Astrocyte (in vitro differentiated cells and primary cell): ENCODE measurements at regions not wholly inside any gene's neighbourhood (a gene's known extent, or its start where the extent isn't known, plus 50 kb on each side); places are given as distances from the start of the nearest gene placed in this dataset.

ENCODE experiments used
- DNase-seq: peaks from one replicate; pipeline ENCODE4 v3.0.0-alpha.2; 2010; ENCODE audit warnings: low read depth
- FAIRE-seq: peaks from 2 replicates; lab custom pipeline; 2011; peaks lifted over from hg19 to GRCh38; lab: Jason Lieb, UNC
- H2AFZ ChIP-seq: 2 replicates; pipeline ENCODE4 v1.6.0; 2012; ENCODE audit warnings: low read depth, low read length, inconsistent platforms
- H3K27ac ChIP-seq: 2 replicates; pipeline ENCODE4 v1.5.1; 2011; ENCODE audit warnings: low read depth, low read length, inconsistent platforms
- H3K27me3 ChIP-seq: 2 replicates; pipeline ENCODE4 v1.6.0; 2011; ENCODE audit warnings: low read length, inconsistent platforms; ENCODE audit not compliant: insufficient read depth
- H3K36me3 ChIP-seq: 2 replicates; pipeline ENCODE4 v1.5.1; 2011; ENCODE audit warnings: low read length, inconsistent platforms; ENCODE audit not compliant: insufficient read depth
- H3K4me1 ChIP-seq: 2 replicates; pipeline ENCODE4 v1.5.1; 2011; ENCODE audit warnings: low read length, inconsistent platforms; ENCODE audit not compliant: insufficient read depth
- H3K4me2 ChIP-seq: 2 replicates; pipeline ENCODE4 v1.6.0; 2012; ENCODE audit warnings: low read length, inconsistent platforms
- H3K4me3 ChIP-seq: 2 replicates; pipeline ENCODE4 v1.5.1; 2011; ENCODE audit warnings: low read depth, mild to moderate bottlenecking, low read length, inconsistent platforms; ENCODE audit not compliant: insufficient read depth
- H3K79me2 ChIP-seq: 2 replicates; pipeline ENCODE4 v1.6.0; 2012; ENCODE audit warnings: mild to moderate bottlenecking, low read length, inconsistent platforms; ENCODE audit not compliant: insufficient read depth
- H3K9ac ChIP-seq: 2 replicates; pipeline ENCODE4 v1.6.0; 2012; ENCODE audit warnings: mild to moderate bottlenecking, low read length, inconsistent platforms
- H3K9me3 ChIP-seq: 2 replicates; pipeline ENCODE4 v1.5.1; 2012; ENCODE audit warnings: low read depth, mild to moderate bottlenecking, low read length, inconsistent platforms; ENCODE audit not compliant: insufficient read depth
- H4K20me1 ChIP-seq: 2 replicates; pipeline ENCODE4 v1.6.0; 2012; ENCODE audit warnings: low read length, inconsistent platforms; ENCODE audit not compliant: insufficient read depth
- H3K27ac Mint-ChIP-seq: one replicate; pipeline ENCODE4 v1.8.0; 2021; ENCODE audit warnings: mild to moderate bottlenecking, mixed read lengths; ENCODE audit not compliant: unreplicated experiment
- H3K27me3 Mint-ChIP-seq: one replicate; pipeline ENCODE4 v1.8.0; 2021; ENCODE audit warnings: low read depth, mixed read lengths; ENCODE audit not compliant: unreplicated experiment
- H3K36me3 Mint-ChIP-seq: one replicate; pipeline ENCODE4 v1.8.0; 2021; ENCODE audit warnings: low read depth, mixed read lengths; ENCODE audit not compliant: unreplicated experiment
- H3K4me1 Mint-ChIP-seq: one replicate; pipeline ENCODE4 v1.8.0; 2021; ENCODE audit warnings: low read depth, mixed read lengths; ENCODE audit not compliant: unreplicated experiment
- H3K4me3 Mint-ChIP-seq: one replicate; pipeline ENCODE4 v1.8.0; 2021; ENCODE audit warnings: mild to moderate bottlenecking, moderate library complexity, mixed read lengths; ENCODE audit not compliant: unreplicated experiment
- H3K9me3 Mint-ChIP-seq: one replicate; pipeline ENCODE4 v1.8.0; 2021; ENCODE audit warnings: mild to moderate bottlenecking, mixed read lengths; ENCODE audit not compliant: unreplicated experiment
- CTCF ChIP-seq: IDR thresholded peaks from 2 replicates; pipeline ENCODE4 v1.5.1; 2011; ENCODE audit warnings: low read depth, mild to moderate bottlenecking, inconsistent platforms, low read length, moderate library complexity; ENCODE audit not compliant: insufficient read depth
- EZH2 ChIP-seq: IDR thresholded peaks from 2 replicates; pipeline ENCODE4 v1.6.1; 2012; ENCODE audit warnings: mild to moderate bottlenecking, low read length, inconsistent platforms; ENCODE audit not compliant: insufficient read depth

GRCh38 chr4:57655342-57655741 lies 545.2 kb upstream of the IGFBP7 start:
- Histone ChIP-seq H3K27ac (no peak overlapping the region), H3K4me3 (no peak overlapping the region), H3K4me2 (no peak overlapping the region), H3K27me3 (no peaks in the 10 kb centered on the region), H3K79me2 (no peaks in the 10 kb centered on the region), H2AFZ (no peak overlapping the region), H3K4me1 (no peaks in the 10 kb centered on the region), H3K9ac (no peak overlapping the region), H4K20me1 (no peaks in the 10 kb centered on the region), H3K36me3 (no peaks in the 10 kb centered on the region), H3K9me3 (peaks cover 3% of the 10 kb centered on the region)
- DNase-seq (no peak), FAIRE-seq (no peak)
- Mint-ChIP-seq H3K27me3 (no peaks in the 10 kb centered on the region), H3K9me3 (no peaks in the 10 kb centered on the region), H3K36me3 (no peaks in the 10 kb centered on the region), H3K4me3 (no peak overlapping the region), H3K27ac (no peak overlapping the region), H3K4me1 (no peaks in the 10 kb centered on the region)
- TF ChIP-seq CTCF (no peak), EZH2 (no peak)

DNA sequence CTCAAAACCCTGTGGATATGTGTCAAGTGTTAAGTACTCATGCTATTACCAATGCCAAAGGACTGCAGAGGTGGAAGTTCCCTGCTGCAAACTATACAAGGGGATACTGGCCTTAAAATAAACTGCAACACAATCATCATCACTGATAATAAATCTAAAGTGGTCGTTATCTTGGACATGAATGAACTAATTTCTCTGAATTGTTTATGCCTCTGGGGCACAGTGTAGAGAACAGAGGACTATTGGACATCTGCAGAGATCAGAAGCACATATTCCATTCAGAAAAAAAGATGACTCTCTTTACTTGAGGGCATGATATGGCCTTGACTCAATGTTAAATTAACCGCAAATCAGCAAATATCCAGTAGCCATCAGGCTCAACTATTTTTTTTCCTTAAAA lies 542.6 kb upstream of the IGFBP7 start:
- H2AFZ ChIP-seq, result no peak overlapping the region
- H3K27me3 ChIP-seq, result no peaks in the 10 kb centered on the region
- H3K9ac ChIP-seq, result no peak overlapping the region
- no peaks in the 10 kb centered on the region for H3K79me2 ChIP-seq
- no peak overlapping the region for H3K4me3 ChIP-seq
- Mint-ChIP-seq H3K4me3 (no peak overlapping the region), H3K27me3 (no peaks in the 10 kb centered on the region), H3K9me3 (no peaks in the 10 kb centered on the region), H3K27ac (no peak overlapping the region), H3K36me3 (no peaks in the 10 kb centered on the region), H3K4me1 (no peaks in the 10 kb centered on the region)
- no peak overlapping the region for H3K4me2 ChIP-seq
- H3K4me1 ChIP-seq, result no peaks in the 10 kb centered on the region
- no peaks in the 10 kb centered on the region for H4K20me1 ChIP-seq
- peaks cover 3% of the 10 kb centered on the region for H3K9me3 ChIP-seq
- H3K27ac ChIP-seq, result no peak overlapping the region
- FAIRE-seq, result no peak
- H3K36me3 ChIP-seq, result no peaks in the 10 kb centered on the region
- TF ChIP-seq CTCF (no peak), EZH2 (no peak)
- DNase-seq, result no peak

- no peaks in the 10 kb centered on the region for H3K27me3 Mint-ChIP-seq
- Histone ChIP-seq H2AFZ (no peak overlapping the region), H3K4me2 (no peak overlapping the region), H3K9me3 (no peaks in the 10 kb centered on the region), H3K4me3 (no peak overlapping the region), H4K20me1 (no peaks in the 10 kb centered on the region), H3K79me2 (no peaks in the 10 kb centered on the region), H3K27ac (no peak overlapping the region), H3K4me1 (no peaks in the 10 kb centered on the region), H3K9ac (no peak overlapping the region), H3K36me3 (no peaks in the 10 kb centered on the region), H3K27me3 (no peaks in the 10 kb centered on the region)
- no peaks in the 10 kb centered on the region for H3K4me1 Mint-ChIP-seq
- no peak for FAIRE-seq
- no peaks in the 10 kb centered on the region for H3K36me3 Mint-ChIP-seq
- no peak for TF ChIP-seq EZH2
- TF ChIP-seq CTCF, result no peak
- no peak overlapping the region for H3K4me3 Mint-ChIP-seq
- no peaks in the 10 kb centered on the region for H3K9me3 Mint-ChIP-seq
- H3K27ac Mint-ChIP-seq, result no peak overlapping the region
- no peak for DNase-seq
Observed at GRCh38 chr4:57640391-57641100, 530.4 kb upstream of the IGFBP7 start.
